Mesendoderm (in vitro differentiated cells): ENCODE measurements at regions not wholly inside any gene's neighbourhood (a gene's known extent, or its start where the extent isn't known, plus 50 kb on each side); places are given as distances from the start of the nearest gene placed in this dataset.

Source experiments
- DNase-seq: peaks from one replicate; pipeline ENCODE4 v3.0.0; 2013
- H2AK5ac ChIP-seq: 2 replicates; pipeline ENCODE4 v1.6.1; 2013; ENCODE audit warnings: low read length, inconsistent platforms
- H2BK120ac ChIP-seq: 2 replicates; pipeline ENCODE4 v1.6.1; 2013; ENCODE audit warnings: low read depth, mild to moderate bottlenecking, low read length, moderate library complexity, mixed read lengths
- H2BK15ac ChIP-seq: replicated peaks from 2 replicates; pipeline ENCODE4 v1.6.1; 2013; ENCODE audit warnings: low read depth, mild to moderate bottlenecking, moderate library complexity
- H2BK5ac ChIP-seq: 2 replicates; pipeline ENCODE4 v1.6.1; 2013; ENCODE audit warnings: low read length, inconsistent platforms
- H3K18ac ChIP-seq: 2 replicates; pipeline ENCODE4 v1.6.1; 2013; ENCODE audit warnings: mild to moderate bottlenecking, low read length, mixed read lengths
- H3K23ac ChIP-seq: one replicate; pipeline ENCODE4 v1.6.1; 2013; ENCODE audit warnings: low read length
- H3K27ac ChIP-seq: 2 replicates; pipeline ENCODE4 v1.5.1; 2013; ENCODE audit warnings: low read depth, mild to moderate bottlenecking, inconsistent platforms, low read length, moderate library complexity
- H3K27me3 ChIP-seq: 2 replicates; pipeline ENCODE4 v1.6.1; 2013; ENCODE audit warnings: low read length, control low read depth, mild to moderate bottlenecking, inconsistent platforms; ENCODE audit not compliant: insufficient read depth, poor library complexity
- H3K36me3 ChIP-seq: 2 replicates; pipeline ENCODE4 v1.6.1; 2013; ENCODE audit warnings: low read length, inconsistent platforms; ENCODE audit not compliant: control insufficient read depth, insufficient read depth
- H3K4ac ChIP-seq: one replicate; pipeline ENCODE4 v1.6.1; 2013; ENCODE audit warnings: low read depth, mild to moderate bottlenecking, low read length, moderate library complexity
- H3K4me1 ChIP-seq: 2 replicates; pipeline ENCODE4 v1.6.1; 2013; ENCODE audit warnings: low read depth, low read length, inconsistent platforms; ENCODE audit not compliant: control insufficient read depth
- H3K4me2 ChIP-seq: 2 replicates; pipeline ENCODE4 v1.6.1; 2013; ENCODE audit warnings: low read length
- H3K4me3 ChIP-seq: 2 replicates; pipeline ENCODE4 v1.5.1; 2013; ENCODE audit warnings: mild to moderate bottlenecking, low read length
- H3K56ac ChIP-seq: one replicate; pipeline ENCODE4 v1.6.1; 2013; ENCODE audit warnings: low read length
- H3K79me1 ChIP-seq: 2 replicates; pipeline ENCODE4 v1.6.1; 2013; ENCODE audit warnings: low read length, inconsistent platforms
- H3K79me2 ChIP-seq: 2 replicates; pipeline ENCODE4 v1.6.1; 2013; ENCODE audit warnings: mild to moderate bottlenecking, low read length; ENCODE audit not compliant: control insufficient read depth, insufficient read depth
- H3K9ac ChIP-seq: 2 replicates; pipeline ENCODE4 v1.6.1; 2013; ENCODE audit warnings: low read length, inconsistent platforms
- H4K5ac ChIP-seq: one replicate; pipeline ENCODE4 v1.6.1; 2013; ENCODE audit warnings: low read length
- H4K8ac ChIP-seq: one replicate; pipeline ENCODE4 v1.6.1; 2013; ENCODE audit warnings: low read depth, mild to moderate bottlenecking, control low read depth, low read length, moderate library complexity
- WGBS: extraction: QIAGEN DNeasy Blood & Tissue Kit; methylation state at CpG from one replicate; pipeline ENCODE4 v1.1.7; 2013; ENCODE audit warnings: low lambda C conversion rate, missing lambda C conversion rate; ENCODE audit not compliant: insufficient coverage; ENCODE audit errors: extremely low coverage; 5-methylcytosine and 5-hydroxymethylcytosine counted together

DNA sequence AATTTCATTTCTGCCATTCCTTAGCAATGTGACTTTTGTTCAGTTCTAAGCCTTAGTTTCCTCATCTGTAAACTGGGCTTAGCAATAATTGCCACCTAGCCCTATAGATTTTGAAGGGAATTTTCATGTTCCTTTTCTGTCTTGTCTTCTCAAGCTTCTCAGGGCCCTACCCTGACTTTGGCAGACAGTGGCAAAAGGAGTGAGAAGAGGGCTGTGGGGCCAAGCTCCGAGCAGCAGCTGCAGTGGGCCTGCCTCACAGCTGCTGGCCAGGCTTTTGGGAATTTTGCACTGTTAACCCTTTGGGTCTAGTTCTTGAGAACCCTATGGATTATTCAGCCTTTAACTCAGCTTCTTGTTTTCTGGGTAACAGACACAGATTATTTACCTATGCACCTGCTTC is 67.6 kb upstream of the IGSF1 start:
- no peaks in the 10 kb centered on the region for H3K27me3 ChIP-seq
- WGBS, result no CpG with 5 or more reads among the region's 1 CpG
- no peaks in the 10 kb centered on the region for H3K79me2 ChIP-seq
- H2BK15ac ChIP-seq, result no peak overlapping the region
- H3K4me1 ChIP-seq, result no peaks in the 10 kb centered on the region
- H3K4ac ChIP-seq, result no peak overlapping the region
- no peaks in the 10 kb centered on the region for H3K79me1 ChIP-seq
- H3K18ac ChIP-seq, result no peak overlapping the region
- H2AK5ac ChIP-seq, result no peak overlapping the region
- H3K4me3 ChIP-seq, result no peak overlapping the region
- H2BK120ac ChIP-seq, result no peak overlapping the region
- no peak overlapping the region for H4K8ac ChIP-seq
- no peak overlapping the region for H3K4me2 ChIP-seq
- no peak overlapping the region for H3K9ac ChIP-seq
- no peak overlapping the region for H3K23ac ChIP-seq
- no peak overlapping the region for H2BK5ac ChIP-seq
- no peak overlapping the region for H3K56ac ChIP-seq
- no peak for DNase-seq
- H4K5ac ChIP-seq, result no peak overlapping the region
- no peak overlapping the region for H3K27ac ChIP-seq
- no peaks in the 10 kb centered on the region for H3K36me3 ChIP-seq

DNA sequence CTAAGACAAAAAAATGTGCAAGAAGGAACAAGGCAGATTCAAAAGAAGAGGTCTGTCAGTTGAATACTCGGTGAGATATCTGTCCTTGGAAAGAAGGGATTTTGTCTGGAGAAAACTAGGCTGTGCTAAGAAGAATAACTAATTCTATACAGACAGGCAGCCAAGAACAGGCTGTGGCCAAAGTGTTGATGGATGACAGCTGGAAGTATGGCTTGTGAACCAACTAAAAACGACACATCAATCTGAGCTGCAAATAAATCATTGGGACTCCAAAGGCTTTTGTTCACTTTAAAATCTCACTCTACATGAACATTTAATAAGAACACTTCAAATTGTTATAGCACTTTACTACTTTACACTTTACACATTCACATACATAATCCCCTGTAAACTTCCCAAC is 70.5 kb upstream of the IGSF1 start:
- Histone ChIP-seq H3K36me3 (no peaks in the 10 kb centered on the region), H3K79me2 (no peaks in the 10 kb centered on the region), H3K79me1 (no peaks in the 10 kb centered on the region), H2BK5ac (no peak overlapping the region), H3K4me1 (no peaks in the 10 kb centered on the region), H3K4me3 (no peak overlapping the region), H3K9ac (no peak overlapping the region), H2BK120ac (no peak overlapping the region), H3K4me2 (no peak overlapping the region), H3K27me3 (no peaks in the 10 kb centered on the region), H4K5ac (no peak overlapping the region), H3K18ac (no peak overlapping the region), H3K4ac (no peak overlapping the region), H2BK15ac (no peak overlapping the region), H3K23ac (no peak overlapping the region), H3K56ac (no peak overlapping the region), H3K27ac (no peak overlapping the region), H4K8ac (no peak overlapping the region), H2AK5ac (no peak overlapping the region)
- no CpG with 5 or more reads among the region's 2 CpGs for WGBS
- DNase-seq, result no peak

DNA sequence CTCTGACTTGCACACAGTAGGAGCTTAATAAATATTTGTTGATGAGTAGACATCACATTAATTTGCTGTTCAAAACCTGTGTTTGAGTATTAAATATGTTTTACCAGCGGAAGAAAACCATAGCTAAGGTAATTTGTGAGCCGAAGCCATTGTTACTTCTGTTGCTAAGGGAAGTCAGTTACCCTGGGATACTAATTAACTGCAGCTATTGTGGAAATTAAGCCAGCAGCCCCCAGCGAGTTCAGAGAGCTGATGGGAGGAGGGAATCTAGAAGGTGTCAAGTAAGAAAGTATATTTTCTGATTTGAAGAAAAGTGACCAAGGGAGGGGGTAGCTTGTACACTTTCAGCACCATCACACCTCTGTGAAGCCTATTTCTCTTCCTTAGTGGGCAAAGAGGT is 76.7 kb upstream of the IGSF1 start:
- no peak overlapping the region for H3K4me2 ChIP-seq
- no peak overlapping the region for H3K4ac ChIP-seq
- H3K27me3 ChIP-seq, result no peaks in the 10 kb centered on the region
- no peaks in the 10 kb centered on the region for H3K79me1 ChIP-seq
- H2BK15ac ChIP-seq, result no peak overlapping the region
- H3K18ac ChIP-seq, result no peak overlapping the region
- H3K27ac ChIP-seq, result no peak overlapping the region
- no peaks in the 10 kb centered on the region for H3K36me3 ChIP-seq
- no peak overlapping the region for H3K56ac ChIP-seq
- WGBS, result no CpG with 5 or more reads among the region's 3 CpGs
- no peak overlapping the region for H2BK120ac ChIP-seq
- no peak overlapping the region for H4K8ac ChIP-seq
- H2AK5ac ChIP-seq, result no peak overlapping the region
- H4K5ac ChIP-seq, result no peak overlapping the region
- DNase-seq, result peak; percentile 3
- no peak overlapping the region for H3K23ac ChIP-seq
- H3K4me1 ChIP-seq, result no peaks in the 10 kb centered on the region
- no peak overlapping the region for H2BK5ac ChIP-seq
- no peak overlapping the region for H3K4me3 ChIP-seq
- H3K9ac ChIP-seq, result no peak overlapping the region
- H3K79me2 ChIP-seq, result no peaks in the 10 kb centered on the region

DNA sequence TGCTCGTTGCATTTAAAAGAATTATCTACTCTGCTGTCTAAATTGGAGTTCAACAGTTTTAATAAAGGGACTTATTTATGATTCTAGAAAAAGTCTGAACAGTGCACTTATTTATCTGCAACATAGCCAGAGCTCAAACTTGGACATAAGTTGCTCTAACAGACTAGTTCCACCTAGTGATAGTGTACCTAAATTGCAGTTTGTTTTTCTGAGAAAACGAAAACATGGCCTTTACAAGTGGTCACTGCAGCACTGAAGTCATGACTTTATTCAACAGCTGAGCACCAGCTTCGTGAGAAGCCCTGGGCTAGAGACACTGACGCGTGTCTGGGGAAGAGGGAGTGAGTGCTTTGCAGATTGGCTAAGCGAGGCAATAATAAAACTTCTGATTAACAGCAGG is 77.3 kb upstream of the IGSF1 start:
- Histone ChIP-seq H2BK15ac (no peak overlapping the region), H3K56ac (no peak overlapping the region), H4K5ac (no peak overlapping the region), H2BK5ac (no peak overlapping the region), H3K18ac (no peak overlapping the region), H3K4ac (no peak overlapping the region), H2AK5ac (no peak overlapping the region), H3K79me2 (no peaks in the 10 kb centered on the region), H3K4me1 (no peaks in the 10 kb centered on the region), H3K27me3 (no peaks in the 10 kb centered on the region), H3K36me3 (no peaks in the 10 kb centered on the region), H4K8ac (no peak overlapping the region), H3K23ac (no peak overlapping the region), H3K4me2 (no peak overlapping the region), H3K4me3 (no peak overlapping the region), H3K9ac (no peak overlapping the region), H3K79me1 (no peaks in the 10 kb centered on the region), H3K27ac (no peak overlapping the region), H2BK120ac (no peak overlapping the region)
- WGBS, result no CpG with 5 or more reads among the region's 6 CpGs
- DNase-seq, result peak; percentile 28

DNA sequence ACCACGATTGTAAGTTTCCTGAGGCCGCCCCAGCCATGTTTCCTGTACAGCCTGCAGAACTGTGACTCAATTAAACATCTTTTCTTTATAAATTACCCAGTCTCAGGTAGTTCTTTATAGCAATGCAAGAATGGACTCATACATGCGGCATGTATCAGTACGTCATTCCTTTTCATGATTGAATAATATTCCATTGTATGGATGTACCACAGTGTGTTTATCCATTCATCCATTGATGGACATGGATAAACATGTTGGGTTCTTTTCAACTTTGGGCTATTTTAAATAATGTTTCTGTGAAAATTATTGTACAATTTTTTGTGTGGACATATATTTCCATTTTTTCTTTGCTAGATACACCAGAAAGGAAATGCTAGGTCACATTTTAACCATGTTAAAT is 99.2 kb upstream of the IGSF1 start:
- H3K4me1 ChIP-seq, result no peaks in the 10 kb centered on the region
- H3K4me3 ChIP-seq, result no peak overlapping the region
- H3K79me1 ChIP-seq, result no peaks in the 10 kb centered on the region
- no peak overlapping the region for H3K23ac ChIP-seq
- no peaks in the 10 kb centered on the region for H3K79me2 ChIP-seq
- H4K8ac ChIP-seq, result no peak overlapping the region
- H4K5ac ChIP-seq, result no peak overlapping the region
- H3K36me3 ChIP-seq, result no peaks in the 10 kb centered on the region
- no peak overlapping the region for H3K4ac ChIP-seq
- H3K18ac ChIP-seq, result no peak overlapping the region
- H3K56ac ChIP-seq, result no peak overlapping the region
- no peak overlapping the region for H3K27ac ChIP-seq
- no peak overlapping the region for H2BK5ac ChIP-seq
- no peak overlapping the region for H2BK120ac ChIP-seq
- no peak overlapping the region for H3K9ac ChIP-seq
- H3K4me2 ChIP-seq, result no peak overlapping the region
- no peak for DNase-seq
- H2AK5ac ChIP-seq, result no peak overlapping the region
- no peaks in the 10 kb centered on the region for H3K27me3 ChIP-seq
- no CpG with 5 or more reads among the region's 4 CpGs for WGBS
- H2BK15ac ChIP-seq, result no peak overlapping the region

DNA sequence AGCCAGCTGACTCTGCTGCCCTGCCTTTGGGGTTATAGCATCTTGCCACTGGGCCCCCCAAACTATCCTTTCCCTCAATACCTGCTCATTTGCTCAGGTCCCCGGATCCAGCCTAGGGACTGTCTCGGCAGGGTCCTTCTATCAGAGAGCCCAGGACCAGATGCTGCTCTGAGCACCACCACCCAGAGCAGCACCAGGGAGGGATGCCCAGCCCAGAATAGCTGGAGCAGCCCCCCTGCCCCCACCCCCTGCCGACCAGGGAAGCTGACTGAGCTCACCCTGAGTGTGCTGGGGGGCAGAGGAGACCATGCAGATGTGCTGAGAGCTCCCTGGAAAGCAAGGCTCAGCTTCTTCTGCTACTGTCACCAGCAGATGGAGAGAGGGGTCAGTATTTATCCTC is 103.6 kb upstream of the IGSF1 start:
- Histone ChIP-seq H4K8ac (no peak overlapping the region), H3K79me1 (no peaks in the 10 kb centered on the region), H3K4me3 (no peak overlapping the region), H3K27ac (no peak overlapping the region), H3K79me2 (no peaks in the 10 kb centered on the region), H3K36me3 (no peaks in the 10 kb centered on the region), H3K4me2 (no peak overlapping the region), H3K56ac (no peak overlapping the region), H4K5ac (no peak overlapping the region), H2BK15ac (no peak overlapping the region), H2BK120ac (no peak overlapping the region), H3K27me3 (no peaks in the 10 kb centered on the region), H3K23ac (no peak overlapping the region), H2AK5ac (no peak overlapping the region), H3K4me1 (no peaks in the 10 kb centered on the region), H3K9ac (no peak overlapping the region), H3K18ac (no peak overlapping the region), H2BK5ac (no peak overlapping the region), H3K4ac (no peak overlapping the region)
- no CpG with 5 or more reads among the region's 3 CpGs for WGBS
- DNase-seq, result no peak
